ENCODE measurements at regions not wholly inside any gene's neighbourhood (a gene's known extent, or its start where the extent isn't known, plus 50 kb on each side); places are given as distances from the start of the nearest gene placed in this dataset.
"Not testable (repeated sequence)": the region's sequence is repeated elsewhere in the genome, so short reads cannot be mapped to it uniquely, and the experiment has no call there.

DNA sequence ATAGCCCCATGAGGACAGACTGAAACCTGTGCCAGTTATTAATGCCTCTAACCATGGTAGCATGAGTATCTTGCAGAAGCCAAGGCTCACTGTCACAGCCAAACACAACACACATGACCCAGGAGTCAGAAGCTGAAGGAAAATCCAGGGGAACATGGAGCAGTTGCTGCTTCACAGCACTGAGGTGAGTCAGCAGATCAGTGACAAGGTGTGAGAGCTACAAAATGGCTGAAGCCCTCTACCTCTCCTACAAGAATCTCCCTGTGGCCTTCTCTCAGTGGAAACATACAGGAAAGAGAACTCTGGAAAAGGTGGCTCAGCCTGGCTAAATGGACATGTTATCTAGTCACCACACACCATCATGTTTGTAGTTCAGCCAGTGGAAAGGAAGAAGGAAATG, 93.5 kb downstream of the NAB1 start:
- DNase-seq: no peak

DNA sequence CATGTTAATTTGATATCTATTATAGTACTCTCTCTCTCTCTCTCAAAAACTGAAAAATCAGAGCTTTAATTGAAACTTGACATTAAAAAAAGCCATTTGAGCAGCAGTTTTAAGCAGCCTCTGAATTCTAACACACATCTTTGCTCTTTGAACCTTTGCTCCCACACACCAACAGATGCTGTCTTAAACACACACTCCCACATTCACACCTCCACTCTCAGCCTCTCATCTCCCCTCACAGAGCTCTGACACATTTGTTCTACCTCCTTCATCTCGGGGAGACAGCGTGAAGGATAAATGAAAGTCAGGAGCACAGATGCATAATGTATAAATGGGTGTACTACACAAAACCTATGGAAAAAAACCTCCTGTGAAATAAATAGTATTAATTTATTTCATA, 95.2 kb downstream of the NAB1 start:
- DNase-seq: no peak

DNA sequence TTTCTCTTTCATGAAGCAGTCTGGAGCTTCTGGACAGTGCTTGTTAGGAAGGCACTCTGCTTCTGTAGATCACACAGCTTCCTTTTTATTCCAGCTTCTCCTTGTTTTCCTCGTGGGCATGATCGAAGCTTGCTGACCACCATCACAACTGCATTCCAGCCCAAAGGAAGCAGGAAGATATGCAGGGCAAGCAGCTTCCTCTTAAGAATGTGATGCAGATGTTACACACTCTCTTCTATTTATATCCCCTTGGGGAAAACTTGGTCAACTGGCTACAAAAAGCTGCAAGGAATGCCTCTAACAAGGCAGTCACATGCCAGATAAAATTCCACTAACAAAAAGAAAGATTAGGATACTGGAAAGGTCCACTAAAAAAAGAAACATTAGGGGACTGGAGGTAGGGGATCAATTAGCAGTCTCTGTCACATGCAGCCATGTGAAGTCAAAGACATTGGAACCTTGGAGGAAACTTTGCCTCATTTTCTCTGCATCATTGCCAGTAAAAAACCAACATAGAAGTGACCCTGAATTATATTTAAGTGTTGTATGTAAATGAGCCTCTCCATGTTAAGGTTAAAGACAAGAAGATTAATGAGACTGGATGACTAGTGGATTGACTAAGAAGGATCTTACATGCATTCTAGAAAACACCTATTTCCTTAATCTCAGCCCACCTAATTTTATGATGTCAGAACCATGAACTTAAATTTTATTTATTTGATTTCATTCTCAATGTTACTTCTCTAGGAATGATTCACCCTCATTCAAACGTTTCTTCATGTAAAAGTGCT, 98.3 kb downstream of the NAB1 start:
- no peak for DNase-seq

DNA sequence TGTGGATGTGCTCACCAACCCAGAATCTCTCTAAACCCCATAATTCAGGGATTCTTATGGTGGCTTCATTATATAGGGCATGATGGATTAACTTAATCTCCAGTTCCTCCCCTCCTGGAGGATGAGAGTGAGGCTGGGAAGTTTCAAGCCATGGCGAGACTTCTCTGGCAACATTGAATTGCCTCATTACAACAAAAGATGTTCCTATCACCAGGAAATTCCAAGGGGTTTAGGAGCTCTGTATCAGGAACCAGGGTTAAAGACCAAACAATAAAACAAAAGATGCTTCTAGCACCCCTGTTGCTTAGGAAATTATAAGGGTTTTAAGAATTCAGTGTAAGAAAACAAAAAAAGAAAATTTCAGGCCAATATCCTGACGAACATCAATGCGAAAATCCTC, 100.1 kb downstream of the NAB1 start:
- no peak for DNase-seq

DNA sequence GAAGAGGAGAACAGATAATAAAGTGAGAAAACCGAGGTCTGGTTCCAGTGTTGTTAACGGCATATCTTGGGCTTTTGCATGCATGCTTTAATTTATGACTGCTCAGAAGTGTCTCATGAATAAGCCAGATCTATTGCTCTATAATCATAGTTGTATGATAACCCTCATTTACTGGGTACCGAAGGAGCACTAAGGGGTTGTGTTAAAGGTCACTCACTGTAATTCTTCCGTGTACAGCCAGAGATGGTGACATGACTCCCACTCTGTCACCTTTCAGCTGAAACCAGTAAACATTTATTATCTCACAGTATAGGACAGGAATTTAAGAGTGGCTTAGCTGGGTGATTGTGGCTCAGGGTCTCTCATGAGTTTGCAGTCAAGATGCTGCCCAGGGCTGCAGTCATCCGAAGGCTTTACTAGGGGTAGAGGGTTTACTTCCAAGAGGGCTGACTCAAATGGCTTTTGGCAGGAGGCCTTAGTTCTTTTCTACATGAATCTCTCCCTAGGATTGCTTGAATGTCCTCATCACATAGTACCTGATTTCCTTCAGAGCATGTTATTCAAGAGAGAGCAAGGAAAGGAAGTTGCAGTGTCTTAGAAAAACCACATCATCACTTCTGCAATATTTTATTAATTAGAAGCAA, 107.0 kb downstream of the NAB1 start:
- DNase-seq: no peak

DNA sequence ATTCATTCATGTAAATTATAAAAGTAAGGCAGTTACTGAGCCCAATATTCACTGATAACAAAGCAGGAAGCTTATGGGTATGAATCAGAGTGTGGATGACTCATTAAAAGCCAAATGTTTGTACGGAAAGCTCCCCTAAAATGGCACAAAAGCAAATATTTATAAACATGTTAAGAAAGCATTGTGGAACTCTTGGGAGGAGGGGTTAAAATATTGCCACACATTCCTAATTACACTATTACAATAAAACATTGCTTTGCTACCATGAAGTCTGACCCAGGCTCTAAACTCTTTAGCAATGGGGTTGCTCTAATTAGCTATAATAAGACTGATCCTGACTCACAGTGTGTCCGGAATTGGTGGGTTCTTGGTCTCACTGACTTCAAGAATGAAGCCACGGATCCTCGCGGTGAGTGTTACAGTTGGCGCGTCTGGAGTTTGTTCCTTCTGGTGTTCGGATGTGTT, 110.9 kb downstream of the NAB1 start:
- DNase-seq: no peak

- not testable (repeated sequence) for DNase-seq
Observed at GRCh38 chr2:190760353-190761150, 111.7 kb downstream of the NAB1 start.

GRCh38 chr2:190761216-190761615, 112.3 kb downstream of the NAB1 start:
- not testable (repeated sequence) for DNase-seq

DNA sequence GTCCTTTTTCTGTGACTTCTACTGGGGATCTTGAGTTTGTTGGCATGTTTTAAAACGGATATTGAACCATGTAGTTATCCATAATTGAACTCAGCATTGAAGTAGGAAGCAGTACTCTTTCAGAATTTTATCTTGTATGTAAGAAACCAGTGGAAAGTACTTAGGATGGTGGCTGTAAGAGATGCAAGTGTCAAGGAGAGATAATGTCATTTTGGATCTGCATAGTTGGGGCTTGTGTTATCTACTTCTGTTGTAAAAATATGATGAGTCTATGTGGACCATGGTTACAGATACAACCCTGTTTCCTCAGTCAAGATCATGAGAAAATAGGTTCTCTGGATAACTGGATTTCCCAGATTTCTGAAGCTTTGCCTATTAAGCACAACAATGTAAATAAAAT, 113.7 kb downstream of the NAB1 start:
- DNase-seq: no peak

DNA sequence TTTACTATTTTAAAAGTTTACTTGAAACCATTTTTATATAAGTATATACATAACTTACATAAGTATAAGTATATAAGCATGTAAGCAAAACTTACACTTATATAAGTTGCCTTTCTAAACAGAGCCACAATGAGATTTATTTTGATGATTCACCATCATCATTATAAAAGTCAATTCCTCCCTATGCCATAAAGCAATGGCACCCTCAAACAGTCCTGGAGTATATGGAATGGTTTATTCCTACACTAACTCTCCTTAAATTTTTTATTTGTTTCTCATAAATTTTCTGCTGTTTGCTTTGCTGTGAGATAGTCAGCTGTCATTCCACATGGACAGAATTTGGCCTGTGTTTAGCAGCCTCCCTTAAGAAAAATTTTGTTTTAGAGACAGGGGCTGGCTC, 114.2 kb downstream of the NAB1 start:
- DNase-seq: no peak

DNA sequence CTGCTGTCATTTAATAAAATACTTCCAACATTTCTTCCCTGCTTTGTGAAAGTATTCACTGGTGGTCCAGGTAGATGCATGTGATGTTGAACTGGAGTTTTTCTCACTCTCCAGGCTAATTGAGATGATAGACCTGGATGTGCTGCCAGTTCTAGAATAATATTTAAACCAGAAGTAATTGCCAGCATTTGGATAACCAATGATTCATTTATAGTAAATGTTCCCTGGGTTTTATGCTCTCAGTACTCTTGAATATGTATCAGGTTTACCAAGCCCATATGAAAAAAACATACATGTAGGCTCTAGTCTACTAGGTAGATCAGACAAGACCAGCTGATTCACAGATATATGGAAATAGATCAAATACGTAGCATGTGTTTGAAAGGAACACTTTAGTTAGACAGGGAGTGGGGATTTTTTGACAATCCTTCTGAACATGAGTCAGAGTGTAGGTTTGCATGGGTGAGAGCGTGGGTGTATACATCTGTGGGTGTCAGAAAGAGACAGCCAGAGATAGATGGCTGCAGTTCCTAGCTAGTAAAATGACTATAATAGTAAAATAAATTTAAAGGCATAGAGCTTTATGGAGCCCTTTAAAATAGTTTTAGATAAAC, 115.1 kb downstream of the NAB1 start:
- DNase-seq: peak; percentile 78

GRCh38 chr2:190765386-190766173, 115.0 kb upstream of the GLS start:
- DNase-seq: no peak

DNA sequence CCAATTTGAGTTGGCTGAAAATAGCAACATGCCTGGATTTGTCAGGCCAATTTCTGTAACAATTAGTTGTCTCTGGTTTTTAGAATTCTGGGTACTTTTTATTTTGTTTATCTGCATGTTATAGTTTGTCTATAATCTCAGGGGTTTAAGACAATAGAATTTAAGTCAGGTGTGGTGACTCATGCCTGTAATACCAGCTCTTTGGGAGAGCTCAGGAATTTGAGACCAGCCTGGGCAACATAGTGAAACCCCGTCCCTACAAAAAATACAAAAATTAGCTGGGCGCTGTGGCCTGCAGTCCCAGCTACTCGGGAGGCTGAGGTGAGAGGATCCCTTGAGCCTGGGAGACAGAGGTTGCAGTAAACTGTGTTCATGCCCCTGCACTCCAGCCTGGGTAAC, 114.4 kb upstream of the GLS start:
- no peak for DNase-seq

- no peak for DNase-seq
Observed at GRCh38 chr2:190766595-190766994, 114.0 kb upstream of the GLS start.

GRCh38 chr2:190767821-190768220, 112.8 kb upstream of the GLS start:
- no peak for DNase-seq

- DNase-seq: no peak
Observed at GRCh38 chr2:190769258-190769657, 111.4 kb upstream of the GLS start.

DNA sequence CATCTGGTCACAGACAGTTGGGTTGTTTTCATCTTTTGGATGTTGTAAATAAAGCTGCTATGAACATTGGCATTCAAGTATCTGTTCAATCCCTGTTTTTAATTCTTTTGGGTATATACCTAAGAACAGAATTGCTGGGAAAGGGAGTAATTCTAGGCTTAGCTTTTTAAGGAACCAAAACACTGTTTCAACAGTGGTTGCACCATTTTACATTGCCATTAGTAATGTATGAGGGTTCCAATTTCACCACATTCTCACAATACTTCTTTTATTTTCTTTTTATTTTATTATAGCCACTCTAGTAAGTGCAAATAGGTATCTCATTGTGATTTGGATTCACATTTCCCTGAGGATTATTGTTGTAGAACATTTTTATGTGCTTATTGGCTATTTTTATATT, 108.9 kb upstream of the GLS start:
- DNase-seq: no peak

DNA sequence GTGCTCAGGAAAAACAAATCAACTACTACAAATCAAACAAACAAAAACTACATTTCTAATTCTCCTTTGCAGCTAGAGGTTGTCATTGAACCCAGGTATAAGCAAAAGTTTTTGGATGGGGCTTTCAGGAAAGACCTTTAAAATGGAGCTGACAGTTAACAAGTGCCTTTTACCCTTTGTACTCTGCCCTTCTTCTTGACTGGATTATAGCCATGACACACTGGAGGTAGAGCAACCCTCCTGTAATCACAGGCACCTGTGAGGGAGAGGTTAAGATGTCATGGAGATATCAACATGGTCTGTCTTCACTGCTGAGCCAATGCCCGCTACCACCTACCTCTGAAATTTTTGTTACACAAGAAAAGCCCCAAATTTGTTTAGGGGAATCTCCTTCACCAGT, 100.0 kb upstream of the GLS start:
- no peak for DNase-seq

DNA sequence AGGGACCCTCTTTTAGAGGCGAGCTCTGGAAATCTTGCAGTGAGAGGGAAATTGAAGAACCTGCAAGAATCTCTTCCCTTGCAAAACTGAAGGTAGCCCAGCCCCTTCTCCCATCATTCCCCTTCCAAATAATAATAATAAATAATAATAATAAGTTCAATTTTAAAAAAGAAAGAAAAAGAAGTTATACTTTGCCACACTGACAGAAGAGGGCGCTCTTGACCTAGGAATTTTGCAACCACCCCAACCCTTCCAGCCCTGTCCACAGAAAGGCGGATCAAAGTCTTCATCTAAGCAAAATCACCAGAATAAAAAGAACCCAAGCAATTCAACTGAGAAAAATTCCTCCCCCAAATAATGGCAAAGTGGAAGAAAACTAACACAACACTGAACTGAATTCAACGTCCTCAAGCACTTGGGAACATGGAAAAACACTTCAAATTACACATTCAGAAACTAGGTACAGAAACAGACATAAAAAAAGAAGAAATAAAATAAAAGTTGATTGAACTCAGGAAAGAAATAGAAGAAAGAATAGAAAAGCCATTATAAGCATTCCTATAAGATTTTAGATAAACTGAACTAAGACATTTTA, 98.9 kb upstream of the GLS start:
- peak; percentile 72 for DNase-seq

DNA sequence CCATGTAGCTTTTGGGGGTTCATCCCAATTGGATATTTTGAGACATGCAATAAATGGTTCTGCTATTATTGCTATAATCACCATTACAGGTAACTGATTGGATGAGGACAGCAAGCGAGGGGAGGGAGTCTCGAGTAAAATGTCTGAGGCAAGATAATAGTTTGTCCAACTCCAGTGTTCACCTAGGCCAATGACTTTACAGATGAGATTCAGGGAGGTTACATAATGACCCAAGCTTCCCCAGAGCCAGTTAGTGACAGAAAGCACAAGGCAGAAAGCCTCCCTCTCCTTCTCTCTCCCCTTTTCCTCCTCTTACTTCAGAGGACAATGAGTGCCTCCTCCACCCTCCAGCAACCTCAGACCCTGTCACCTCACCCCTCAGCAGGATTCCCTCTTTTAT, 98.4 kb upstream of the GLS start:
- no peak for DNase-seq

GRCh38 chr2:190783513-190784263, 96.9 kb upstream of the GLS start:
- DNase-seq: no peak

Measured in activated effector memory CD4-positive, alpha-beta T cell treated with anti-CD3 and anti-CD28 coated beads, Interleukin-2, amount 50 U/mL, for 16 hours (primary cell).